H1 (cell line): ENCODE measurements at regions not wholly inside any gene's neighbourhood (a gene's known extent, or its start where the extent isn't known, plus 50 kb on each side); places are given as distances from the start of the nearest gene placed in this dataset.
"Not testable (repeated sequence)": the region's sequence is repeated elsewhere in the genome, so short reads cannot be mapped to it uniquely, and the experiment has no call there.

Experiments
- CTCF ChIA-PET: fragments of 300-600 bp; sonication (Branson Sonifier 250); formaldehyde crosslinking; loops from one replicate; lab custom pipeline; 2021; ENCODE audit not compliant: partially characterized antibody; lab: Charles Lee
- POLR2A ChIA-PET: fragments of 300-600 bp; sonication (Branson Sonifier 250); formaldehyde crosslinking; loops from one replicate; lab custom pipeline; 2021; ENCODE audit warnings: inconsistent platforms; ENCODE audit not compliant: partially characterized antibody; lab: Charles Lee
- DNase-seq, 2 experiments: peaks; one replicate each; pipeline versions ENCODE4 v3.0.0 to v3.0.0-alpha.2; 2010 to 2022; ENCODE audit warnings: low spot score in 2 of 2, low read depth in 1 of 2, mixed read lengths in 1 of 2
- FAIRE-seq: peaks from 2 replicates; lab custom pipeline; 2011; peaks lifted over from hg19 to GRCh38; lab: Jason Lieb, UNC
- H2AFZ ChIP-seq: 2 replicates; pipeline ENCODE4 v1.8.1; 2012; ENCODE audit warnings: low read length, inconsistent platforms
- H2AK5ac ChIP-seq: 2 replicates; pipeline ENCODE4 v1.6.1; 2013; ENCODE audit warnings: low read depth, low read length
- H2BK120ac ChIP-seq: replicated peaks from 2 replicates; pipeline ENCODE3; 2013; ENCODE audit warnings: low read depth, low read length, inconsistent platforms
- H2BK12ac ChIP-seq: 2 replicates; pipeline ENCODE4 v1.6.1; 2013; ENCODE audit warnings: low read depth, low read length
- H2BK15ac ChIP-seq: 2 replicates; pipeline ENCODE4 v1.6.1; 2013; ENCODE audit warnings: low read length
- H2BK20ac ChIP-seq: 2 replicates; pipeline ENCODE4 v1.6.1; 2013; ENCODE audit warnings: low read length
- H2BK5ac ChIP-seq: 2 replicates; pipeline ENCODE4 v1.6.1; 2013; ENCODE audit warnings: low read depth, low read length
- H3K14ac ChIP-seq: 2 replicates; pipeline ENCODE4 v1.6.1; 2013; ENCODE audit warnings: inconsistent platforms; ENCODE audit not compliant: insufficient read length
- H3K18ac ChIP-seq: 2 replicates; pipeline ENCODE4 v1.6.1; 2013; ENCODE audit warnings: low read length; ENCODE audit errors: extremely low read depth
- H3K23ac ChIP-seq: 2 replicates; pipeline ENCODE4 v1.6.1; 2013; ENCODE audit warnings: inconsistent platforms; ENCODE audit not compliant: insufficient read length
- H3K23me2 ChIP-seq: 2 replicates; pipeline ENCODE4 v1.6.1; 2013; ENCODE audit warnings: low read depth, low read length
- H3K27ac ChIP-seq: 2 replicates; pipeline ENCODE4 v1.6.1; 2011; ENCODE audit warnings: low read depth, low read length, inconsistent platforms
- H3K27me3 ChIP-seq, 4 experiments: replicated peaks in 1 of 4; 1 replicate in 1 of 4; 2 replicates in 3 of 4; pipeline versions ENCODE4 v1.6.1 to v1.8.1; 2011 to 2013; ENCODE audit warnings: low read length in 3 of 4, mild to moderate bottlenecking in 3 of 4, inconsistent platforms in 2 of 4, mixed read lengths in 2 of 4, moderate library complexity in 1 of 4; ENCODE audit not compliant: control insufficient read depth in 3 of 4, insufficient read depth in 3 of 4; ENCODE audit errors: extremely low read depth in 1 of 4
- H3K36me3 ChIP-seq, 4 experiments: 2 replicates each; pipeline versions ENCODE4 v1.6.1 to v1.8.1; 2011 to 2013; ENCODE audit warnings: mild to moderate bottlenecking in 4 of 4, low read length in 3 of 4, moderate library complexity in 2 of 4, control low read depth in 1 of 4, inconsistent platforms in 1 of 4; ENCODE audit not compliant: insufficient read depth in 4 of 4, control insufficient read depth in 2 of 4
- H3K4ac ChIP-seq: replicated peaks from 2 replicates; pipeline ENCODE3; 2013; ENCODE audit warnings: low read length, low read depth, mixed read lengths, inconsistent platforms; ENCODE audit not compliant: insufficient read length
- H3K4me1 ChIP-seq, 4 experiments: replicated peaks in 1 of 4; 1 replicate in 1 of 4; 2 replicates in 3 of 4; pipeline versions ENCODE4 v1.6.1 to v1.8.1; 2011 to 2013; ENCODE audit warnings: low read length in 3 of 4, inconsistent platforms in 2 of 4, mixed read lengths in 1 of 4; ENCODE audit not compliant: insufficient read depth in 4 of 4, control insufficient read depth in 3 of 4
- H3K4me2 ChIP-seq, 2 experiments: 2 replicates each; pipeline versions ENCODE4 v1.6.1 to v1.8.1; 2011 to 2013; ENCODE audit warnings: low read depth in 2 of 2, low read length in 2 of 2, control low read depth in 1 of 2, inconsistent platforms in 1 of 2, mild to moderate bottlenecking in 1 of 2; ENCODE audit not compliant: insufficient read depth in 1 of 2
- H3K4me3 ChIP-seq, 4 experiments: fragments of 200-600, 300-600 bp in 1 of 4; sonication (generic), shearing (Covaris generic), sonication (Bioruptor Twin) in 1 of 4; 2 replicates each; pipeline versions ENCODE4 v1.5.1 to v1.8.1; 2011 to 2016; ENCODE audit warnings: low read length in 4 of 4, low read depth in 3 of 4, control low read depth in 2 of 4, inconsistent platforms in 2 of 4, mild to moderate bottlenecking in 2 of 4, mixed read lengths in 1 of 4, moderate library complexity in 1 of 4; ENCODE audit not compliant: insufficient read depth in 2 of 4; ENCODE audit errors: extremely low read depth in 1 of 4
- H3K56ac ChIP-seq: replicated peaks from 2 replicates; pipeline ENCODE3; 2013; ENCODE audit warnings: low read depth, mild to moderate bottlenecking, mixed read lengths, low read length, inconsistent platforms; ENCODE audit not compliant: insufficient read length
- H3K79me1 ChIP-seq: 2 replicates; pipeline ENCODE4 v1.6.1; 2013; ENCODE audit warnings: low read depth, low read length, control low read depth
- H3K79me2 ChIP-seq, 2 experiments: 2 replicates each; pipeline versions ENCODE4 v1.6.1 to v1.8.1; 2012 to 2013; ENCODE audit warnings: low read length in 2 of 2, mild to moderate bottlenecking in 2 of 2, inconsistent platforms in 1 of 2; ENCODE audit not compliant: insufficient read depth in 2 of 2, control insufficient read depth in 1 of 2
- H3K9ac ChIP-seq, 4 experiments: replicated peaks in 1 of 4; 1 replicate in 1 of 4; 2 replicates in 3 of 4; pipeline versions ENCODE4 v1.6.1 to v1.8.1; 2011 to 2013; ENCODE audit warnings: low read depth in 3 of 4, low read length in 3 of 4, control low read depth in 2 of 4, mild to moderate bottlenecking in 2 of 4, moderate library complexity in 2 of 4, inconsistent platforms in 1 of 4; ENCODE audit errors: extremely low read depth in 1 of 4
- H3K9me3 ChIP-seq, 2 experiments: 2 replicates each; pipeline versions ENCODE4 v1.6.1 to v1.8.1; 2012 to 2013; ENCODE audit warnings: mild to moderate bottlenecking in 2 of 2, moderate library complexity in 2 of 2, control low read depth in 1 of 2, inconsistent platforms in 1 of 2, low read depth in 1 of 2, low read length in 1 of 2, mixed read lengths in 1 of 2; ENCODE audit not compliant: insufficient read depth in 2 of 2
- H4K20me1 ChIP-seq, 2 experiments: replicated peaks in 1 of 2; 2 replicates each; pipeline versions ENCODE3 to v1.8.1; 2011 to 2013; ENCODE audit warnings: inconsistent platforms in 2 of 2, low read length in 2 of 2, mild to moderate bottlenecking in 1 of 2; ENCODE audit not compliant: insufficient read depth in 2 of 2, control insufficient read depth in 1 of 2
- H4K5ac ChIP-seq: 2 replicates; pipeline ENCODE4 v1.6.1; 2013; ENCODE audit warnings: low read length, low read depth, mixed read lengths, inconsistent platforms; ENCODE audit not compliant: insufficient read length
- H4K8ac ChIP-seq: 2 replicates; pipeline ENCODE4 v1.8.0; 2013; ENCODE audit warnings: mild to moderate bottlenecking, moderate library complexity, low read length, inconsistent platforms; ENCODE audit not compliant: insufficient read depth; ENCODE audit errors: extremely low read depth
- H4K91ac ChIP-seq: replicated peaks from 2 replicates; pipeline ENCODE3; 2013; ENCODE audit warnings: low read length, mixed read lengths, inconsistent platforms; ENCODE audit not compliant: insufficient read length
- ATF3 ChIP-seq: IDR thresholded peaks from 2 replicates; pipeline ENCODE4 v1.6.1; 2011; ENCODE audit warnings: low read depth, mild to moderate bottlenecking, low read length; ENCODE audit not compliant: insufficient read depth
- SIX5 ChIP-seq: IDR thresholded peaks from 2 replicates; pipeline ENCODE4 v1.6.1; 2011; ENCODE audit warnings: mild to moderate bottlenecking, low read depth, low read length
- TAF7 ChIP-seq: optimal IDR thresholded peaks from 2 replicates; pipeline ENCODE3; 2011; ENCODE audit warnings: low read depth, mild to moderate bottlenecking, inconsistent platforms, low read length, moderate library complexity, borderline replicate concordance
- WGBS, 2 experiments: shearing (Covaris generic) in 1 of 2; methylation state at CpG; one replicate each; pipeline versions ENCODE4 v1.1.6 to v1.1.7; 2013 to 2015; ENCODE audit warnings: low lambda C conversion rate in 2 of 2, mixed read lengths in 2 of 2, inconsistent platforms in 1 of 2, low coverage in 1 of 2, missing lambda C conversion rate in 1 of 2; ENCODE audit not compliant: insufficient replicate concordance in 2 of 2, insufficient coverage in 1 of 2, insufficient read length in 1 of 2; ENCODE audit errors: extremely low coverage in 1 of 2, missing lambda C conversion rate in 1 of 2; 5-methylcytosine and 5-hydroxymethylcytosine counted together

GRCh38 chr4:126768338-126768737 lies 864.4 kb upstream of the INTU start (continued):
- TF ChIP-seq ATF3 (no peak), TAF7 (no peak), SIX5 (no peak)

- H3K14ac ChIP-seq, H2BK120ac ChIP-seq, H3K4ac ChIP-seq, H2BK12ac ChIP-seq, H4K20me1 ChIP-seq, H3K18ac ChIP-seq, CTCF ChIA-PET, H2AFZ ChIP-seq, H3K36me3 ChIP-seq, H3K79me1 ChIP-seq, H2BK15ac ChIP-seq, H2BK20ac ChIP-seq, H4K91ac ChIP-seq, H2BK5ac ChIP-seq, H3K9ac ChIP-seq, H4K5ac ChIP-seq, H4K8ac ChIP-seq, H3K4me1 ChIP-seq, H3K4me3 ChIP-seq, H3K27ac ChIP-seq, H2AK5ac ChIP-seq, H3K23me2 ChIP-seq, FAIRE-seq, H3K79me2 ChIP-seq, H3K56ac ChIP-seq, POLR2A ChIA-PET, H3K27me3 ChIP-seq, H3K23ac ChIP-seq, DNase-seq, H3K4me2 ChIP-seq: not testable (repeated sequence)
- H3K9me3 ChIP-seq, result peaks cover 0 to 10% of the 10 kb centered on the region in 2 experiments; a peak in 1 of 4 replicates
- 93% methylated on average over 12 of the region's 46 CpGs; no CpG with 5 or more reads in 1 of the 2 experiments for WGBS, 2 experiments
Observed at GRCh38 chr4:126770811-126771553, 861.8 kb upstream of the INTU start.
